Liver (tissue), 8 donors: ENCODE measurements at regions not wholly inside any gene's neighbourhood (a gene's known extent, or its start where the extent isn't known, plus 50 kb on each side); places are given as distances from the start of the nearest gene placed in this dataset.

Experiments
- DNase-seq: peaks from one replicate; pipeline ENCODE4 v3.0.0-alpha.2; 2017; ENCODE audit warnings: low spot score
- H3K27ac ChIP-seq, 2 donors: one replicate each; pipeline ENCODE4 v1.7.0; 2013; ENCODE audit warnings: inconsistent platforms in 2 of 2, low read length in 2 of 2, control low read depth in 1 of 2, low read depth in 1 of 2, mild to moderate bottlenecking in 1 of 2
- H3K27me3 ChIP-seq, 4 donors: one replicate each; pipeline versions ENCODE4 v1.6.1 to v1.7.0; 2013; ENCODE audit warnings: low read length in 3 of 4, inconsistent platforms in 1 of 4, mild to moderate bottlenecking in 1 of 4, moderate library complexity in 1 of 4; ENCODE audit not compliant: control insufficient read depth in 4 of 4, insufficient read depth in 4 of 4
- H3K36me3 ChIP-seq, 4 donors: one replicate each; pipeline versions ENCODE4 v1.6.1 to v1.7.0; 2013; ENCODE audit warnings: low read length in 3 of 4, mild to moderate bottlenecking in 3 of 4, low read depth in 1 of 4, moderate library complexity in 1 of 4; ENCODE audit not compliant: control insufficient read depth in 4 of 4, insufficient read depth in 3 of 4
- H3K4me1 ChIP-seq, 4 donors: one replicate each; pipeline versions ENCODE4 v1.6.1 to v1.7.0; 2013; ENCODE audit warnings: low read length in 3 of 4, mild to moderate bottlenecking in 3 of 4, moderate library complexity in 1 of 4; ENCODE audit not compliant: control insufficient read depth in 4 of 4, insufficient read depth in 4 of 4
- H3K4me3 ChIP-seq, 3 donors: one replicate each; pipeline versions ENCODE4 v1.6.1 to v1.7.0; 2013; ENCODE audit warnings: low read length in 3 of 3, control low read depth in 1 of 3, low read depth in 1 of 3, mild to moderate bottlenecking in 1 of 3
- H3K9ac ChIP-seq, 2 donors: one replicate each; pipeline ENCODE4 v1.7.0; 2013; ENCODE audit warnings: low read length in 2 of 2, mild to moderate bottlenecking in 2 of 2, moderate library complexity in 2 of 2, control low read depth in 1 of 2, low read depth in 1 of 2
- H3K9me3 ChIP-seq, 4 donors: one replicate each; pipeline versions ENCODE4 v1.6.1 to v1.7.0; 2013; ENCODE audit warnings: low read length in 3 of 4; ENCODE audit not compliant: control insufficient read depth in 4 of 4
- EGR1 ChIP-seq, 2 donors: IDR thresholded peaks; 2 replicates each; pipeline ENCODE4 v1.6.1; 2016 to 2018; ENCODE audit warnings: antibody characterized with exemption in 2 of 2, low read depth in 2 of 2
- FOXA1 ChIP-seq: IDR thresholded peaks from 2 replicates; pipeline ENCODE4 v1.6.1; 2016; ENCODE audit warnings: antibody characterized with exemption
- HNF4A ChIP-seq, 2 donors: conservative IDR thresholded peaks; 2 replicates each; pipeline ENCODE4 v1.6.1; 2016; ENCODE audit warnings: antibody characterized with exemption in 2 of 2, mild to moderate bottlenecking in 2 of 2
- HNF4G ChIP-seq: IDR thresholded peaks from 2 replicates; pipeline ENCODE4 v1.6.1; 2016; ENCODE audit warnings: antibody characterized with exemption
- JUND ChIP-seq, 2 donors: IDR thresholded peaks; 2 replicates each; pipeline ENCODE4 v1.6.1; 2016; ENCODE audit warnings: antibody characterized with exemption in 2 of 2
- MAX ChIP-seq: IDR thresholded peaks from 2 replicates; pipeline ENCODE4 v1.6.1; 2016; ENCODE audit warnings: antibody characterized with exemption
- NR2F2 ChIP-seq: IDR thresholded peaks from 2 replicates; pipeline ENCODE4 v1.6.1; 2016; ENCODE audit warnings: antibody characterized with exemption
- RAD21 ChIP-seq, 2 donors: IDR thresholded peaks; 2 replicates each; pipeline ENCODE4 v1.6.1; 2016; ENCODE audit warnings: antibody characterized with exemption in 2 of 2, mild to moderate bottlenecking in 2 of 2
- SP1 ChIP-seq: IDR thresholded peaks from 2 replicates; pipeline ENCODE4 v1.6.1; 2018; ENCODE audit warnings: antibody characterized with exemption, mild to moderate bottlenecking
- TAF1 ChIP-seq: conservative IDR thresholded peaks from 2 replicates; pipeline ENCODE4 v1.6.1; 2016; ENCODE audit warnings: antibody characterized with exemption, mild to moderate bottlenecking
- YY1 ChIP-seq: IDR thresholded peaks from 2 replicates; pipeline ENCODE4 v1.6.1; 2016; ENCODE audit warnings: antibody characterized with exemption, mild to moderate bottlenecking
- ZBTB33 ChIP-seq: IDR thresholded peaks from 2 replicates; pipeline ENCODE4 v1.6.1; 2016; ENCODE audit warnings: antibody characterized with exemption
- WGBS: extraction: QIAGEN DNeasy Blood & Tissue Kit; methylation state at CpG from one replicate; pipeline ENCODE4 v1.1.7; 2013; 5-methylcytosine and 5-hydroxymethylcytosine counted together
- TF ChIP-seq, protein P1 (sequence below): fragments of 150-350 bp; IDR thresholded peaks from 2 replicates; pipeline ENCODE4 v1.5.1; 2017; ENCODE audit warnings: improper control_type of control experiment, low read depth, low read length; ENCODE audit not compliant: missing input control
- TF ChIP-seq, protein P2 (sequence below): IDR thresholded peaks from 2 replicates; pipeline ENCODE4 v1.6.1; 2016; ENCODE audit warnings: antibody characterized with exemption, mild to moderate bottlenecking
- donor health status: healthy.
- donor health status: healthy.
- donor health status: healthy.
- donor health status: healthy.
- donor health status: healthy.

DNA sequence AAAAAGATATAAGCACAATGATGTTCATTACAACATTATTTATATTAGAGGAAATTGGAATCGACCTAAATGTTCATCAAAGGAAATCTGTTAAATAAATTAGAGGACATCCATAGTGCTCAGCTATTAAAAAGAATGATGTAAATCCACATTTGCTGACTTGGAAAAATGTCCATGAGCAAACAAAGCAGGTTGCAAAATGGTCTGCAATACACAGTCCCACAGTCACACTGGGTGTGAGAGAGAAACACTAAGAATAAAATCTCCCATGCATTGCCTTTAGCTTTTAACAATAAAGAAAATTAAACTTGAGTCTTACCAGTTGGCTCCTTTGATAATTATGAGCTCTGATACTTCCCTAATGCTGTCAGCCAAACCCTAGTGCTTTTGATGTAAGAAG, 811.1 kb upstream of the SALL3 start:
- Histone ChIP-seq H3K27ac (no peak overlapping the region), H3K9me3 (no peaks in the 10 kb centered on the region)
- TF ChIP-seq, protein P1, sequence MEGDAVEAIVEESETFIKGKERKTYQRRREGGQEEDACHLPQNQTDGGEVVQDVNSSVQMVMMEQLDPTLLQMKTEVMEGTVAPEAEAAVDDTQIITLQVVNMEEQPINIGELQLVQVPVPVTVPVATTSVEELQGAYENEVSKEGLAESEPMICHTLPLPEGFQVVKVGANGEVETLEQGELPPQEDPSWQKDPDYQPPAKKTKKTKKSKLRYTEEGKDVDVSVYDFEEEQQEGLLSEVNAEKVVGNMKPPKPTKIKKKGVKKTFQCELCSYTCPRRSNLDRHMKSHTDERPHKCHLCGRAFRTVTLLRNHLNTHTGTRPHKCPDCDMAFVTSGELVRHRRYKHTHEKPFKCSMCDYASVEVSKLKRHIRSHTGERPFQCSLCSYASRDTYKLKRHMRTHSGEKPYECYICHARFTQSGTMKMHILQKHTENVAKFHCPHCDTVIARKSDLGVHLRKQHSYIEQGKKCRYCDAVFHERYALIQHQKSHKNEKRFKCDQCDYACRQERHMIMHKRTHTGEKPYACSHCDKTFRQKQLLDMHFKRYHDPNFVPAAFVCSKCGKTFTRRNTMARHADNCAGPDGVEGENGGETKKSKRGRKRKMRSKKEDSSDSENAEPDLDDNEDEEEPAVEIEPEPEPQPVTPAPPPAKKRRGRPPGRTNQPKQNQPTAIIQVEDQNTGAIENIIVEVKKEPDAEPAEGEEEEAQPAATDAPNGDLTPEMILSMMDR, result no peak
- TF ChIP-seq HNF4A (conservative IDR thresholded peaks at IDR 0.05) (no peak), RAD21 (IDR thresholded peaks at IDR 0.05) (no peak), NR2F2 (no peak), SP1 (no peak), FOXA1 (no peak), HNF4G (no peak), JUND (IDR thresholded peaks at IDR 0.05) (no peak), ZBTB33 (no peak), EGR1 (IDR thresholded peaks at IDR 0.05; ENCODE audit: low read depth in 2 of 2) (no peak), TAF1 (no peak)
- TF ChIP-seq, protein P2, sequence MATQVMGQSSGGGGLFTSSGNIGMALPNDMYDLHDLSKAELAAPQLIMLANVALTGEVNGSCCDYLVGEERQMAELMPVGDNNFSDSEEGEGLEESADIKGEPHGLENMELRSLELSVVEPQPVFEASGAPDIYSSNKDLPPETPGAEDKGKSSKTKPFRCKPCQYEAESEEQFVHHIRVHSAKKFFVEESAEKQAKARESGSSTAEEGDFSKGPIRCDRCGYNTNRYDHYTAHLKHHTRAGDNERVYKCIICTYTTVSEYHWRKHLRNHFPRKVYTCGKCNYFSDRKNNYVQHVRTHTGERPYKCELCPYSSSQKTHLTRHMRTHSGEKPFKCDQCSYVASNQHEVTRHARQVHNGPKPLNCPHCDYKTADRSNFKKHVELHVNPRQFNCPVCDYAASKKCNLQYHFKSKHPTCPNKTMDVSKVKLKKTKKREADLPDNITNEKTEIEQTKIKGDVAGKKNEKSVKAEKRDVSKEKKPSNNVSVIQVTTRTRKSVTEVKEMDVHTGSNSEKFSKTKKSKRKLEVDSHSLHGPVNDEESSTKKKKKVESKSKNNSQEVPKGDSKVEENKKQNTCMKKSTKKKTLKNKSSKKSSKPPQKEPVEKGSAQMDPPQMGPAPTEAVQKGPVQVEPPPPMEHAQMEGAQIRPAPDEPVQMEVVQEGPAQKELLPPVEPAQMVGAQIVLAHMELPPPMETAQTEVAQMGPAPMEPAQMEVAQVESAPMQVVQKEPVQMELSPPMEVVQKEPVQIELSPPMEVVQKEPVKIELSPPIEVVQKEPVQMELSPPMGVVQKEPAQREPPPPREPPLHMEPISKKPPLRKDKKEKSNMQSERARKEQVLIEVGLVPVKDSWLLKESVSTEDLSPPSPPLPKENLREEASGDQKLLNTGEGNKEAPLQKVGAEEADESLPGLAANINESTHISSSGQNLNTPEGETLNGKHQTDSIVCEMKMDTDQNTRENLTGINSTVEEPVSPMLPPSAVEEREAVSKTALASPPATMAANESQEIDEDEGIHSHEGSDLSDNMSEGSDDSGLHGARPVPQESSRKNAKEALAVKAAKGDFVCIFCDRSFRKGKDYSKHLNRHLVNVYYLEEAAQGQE, result no peak

GRCh38 chr18:78169174-78169864, 810.3 kb upstream of the SALL3 start:
- DNase-seq, result no peak
- Histone ChIP-seq H3K36me3 (no peaks in the 10 kb centered on the region), H3K9ac (no peak overlapping the region), H3K4me1 (no peaks in the 10 kb centered on the region), H3K4me3 (no peak overlapping the region), H3K9me3 (no peaks in the 10 kb centered on the region), H3K27ac (no peak overlapping the region), H3K27me3 (no peaks in the 10 kb centered on the region)
- WGBS, result 60% methylated on average over 13 of the region's 13 CpGs
- TF ChIP-seq JUND (IDR thresholded peaks at IDR 0.05), result no peak
- TF ChIP-seq TAF1, result no peak
- no peak for TF ChIP-seq FOXA1
- no peak for TF ChIP-seq SP1
- no peak for TF ChIP-seq ZBTB33
- TF ChIP-seq, protein P1, result no peak
- TF ChIP-seq, protein P2, result no peak
- no peak for TF ChIP-seq HNF4A (conservative IDR thresholded peaks at IDR 0.05)
- no peak for TF ChIP-seq YY1
- no peak for TF ChIP-seq MAX
- no peak for TF ChIP-seq HNF4G

More for the DNA sequence above, 811.1 kb upstream of the SALL3 start:
- no peak for DNase-seq
- Histone ChIP-seq H3K4me3 (no peak overlapping the region), H3K27me3 (no peaks in the 10 kb centered on the region), H3K9ac (no peak overlapping the region), H3K36me3 (no peaks in the 10 kb centered on the region), H3K4me1 (no peaks in the 10 kb centered on the region)
- 46% methylated on average over 1 of the region's 1 CpG for WGBS
